K562 (cell line): ENCODE measurements at regions not wholly inside any gene's neighbourhood (a gene's known extent, or its start where the extent isn't known, plus 50 kb on each side); places are given as distances from the start of the nearest gene placed in this dataset.

Source experiments
- ATAC-seq: fragments of 200-7000 bp; cut with Tn5 transposase; 3 replicates; pipeline ENCODE4 v1.9.1; 2020; ENCODE audit warnings: moderate library complexity
- BruUV-seq: library from RNA; stranded (reverse); fragments of 400-500 nt; replicated peaks from 2 replicates; lab custom pipeline; 2021; lab: Mats Ljungman, UMichigan
- CTCF ChIA-PET: fragments of 300-600 bp; formaldehyde crosslinking; extraction: SDS; loops from one replicate; lab custom pipeline; 2021; ENCODE audit warnings: low intra/inter-chr PET ratio; lab: Yijun Ruan, JAX
- POLR2A ChIA-PET: fragments of 300-600, 350-650 bp; sonication (Branson Sonifier 250); formaldehyde crosslinking; extraction: SDS; loops from one replicate; lab custom pipeline; 2021; ENCODE audit warnings: antibody characterized with exemption, inconsistent platforms; lab: Yijun Ruan, JAX
- DNase-seq, 4 experiments: peaks; one replicate each; pipeline versions ENCODE4 v3.0.0 to v3.0.0-alpha.2; 2011 to 2018; ENCODE audit warnings: low spot score in 3 of 4, mixed read lengths in 3 of 4; ENCODE audit errors: extremely low read depth in 1 of 4
- FAIRE-seq: peaks from 2 replicates; lab custom pipeline; 2011; peaks lifted over from hg19 to GRCh38; lab: Jason Lieb, UNC
- H2AFZ ChIP-seq: 2 replicates; pipeline ENCODE4 v1.6.0; 2011; ENCODE audit warnings: low read depth, low read length, control low read depth, inconsistent platforms
- H3K27ac ChIP-seq: fragments of 200-600 bp; 3 replicates; pipeline ENCODE4 v1.8.0; 2011; ENCODE audit warnings: low read depth, mild to moderate bottlenecking, control low read depth, inconsistent platforms, low read length, moderate library complexity, mixed read lengths; ENCODE audit errors: extremely low read depth
- H3K27me3 ChIP-seq, 2 experiments: fragments of 300-600 bp in 1 of 2; 2 replicates in 1 of 2; 3 replicates in 1 of 2; pipeline versions ENCODE4 v1.6.0 to v1.8.0; 2011; ENCODE audit warnings: inconsistent platforms in 2 of 2, low read length in 2 of 2, mild to moderate bottlenecking in 1 of 2, mixed read lengths in 1 of 2, moderate library complexity in 1 of 2; ENCODE audit not compliant: control insufficient read depth in 2 of 2, insufficient read depth in 2 of 2
- H3K36me3 ChIP-seq: fragments of 300-600 bp; 3 replicates; pipeline ENCODE4 v1.8.0; 2011; ENCODE audit warnings: mild to moderate bottlenecking, low read length, inconsistent platforms; ENCODE audit not compliant: control insufficient read depth, insufficient read depth
- H3K4me1 ChIP-seq, 2 experiments: fragments of 200-600 bp in 1 of 2; replicated peaks in 1 of 2; 2 replicates in 1 of 2; 3 replicates in 1 of 2; pipeline versions ENCODE4 v1.5.1 to v1.8.0; 2011; ENCODE audit warnings: inconsistent platforms in 2 of 2, low read length in 2 of 2, mild to moderate bottlenecking in 1 of 2, mixed read lengths in 1 of 2, moderate library complexity in 1 of 2; ENCODE audit not compliant: control insufficient read depth in 2 of 2, insufficient read depth in 2 of 2
- H3K4me2 ChIP-seq: 2 replicates; pipeline ENCODE4 v1.6.1; 2011; ENCODE audit warnings: low read length, control low read depth, inconsistent platforms, mixed read lengths; ENCODE audit not compliant: insufficient read depth
- H3K4me3 ChIP-seq: fragments of 200-600 bp; sonication (generic), shearing (Covaris generic); 2 replicates; pipeline ENCODE4 v1.5.1; 2016; ENCODE audit warnings: control low read depth, inconsistent platforms
- H3K79me2 ChIP-seq: fragments of 200-600 bp; 3 replicates; pipeline ENCODE4 v1.8.0; 2011; ENCODE audit warnings: low read length, inconsistent platforms; ENCODE audit not compliant: control insufficient read depth, insufficient read depth
- H3K9ac ChIP-seq, 2 experiments: 2 replicates each; pipeline versions ENCODE4 v1.6.0 to v1.6.1; 2011; ENCODE audit warnings: low read depth in 2 of 2, low read length in 2 of 2, control low read depth in 1 of 2, inconsistent platforms in 1 of 2, mild to moderate bottlenecking in 1 of 2, mixed read lengths in 1 of 2; ENCODE audit not compliant: insufficient read depth in 1 of 2
- H3K9me1 ChIP-seq: one replicate; pipeline ENCODE4 v1.6.0; 2011; ENCODE audit warnings: inconsistent platforms, mild to moderate bottlenecking, low read length, moderate library complexity; ENCODE audit not compliant: control insufficient read depth, insufficient read depth
- H3K9me3 ChIP-seq: replicated peaks from 2 replicates; pipeline ENCODE4 v1.5.1; 2011; ENCODE audit warnings: low read depth, low read length, inconsistent platforms; ENCODE audit not compliant: control insufficient read depth, insufficient read depth
- H4K20me1 ChIP-seq: replicated peaks from 2 replicates; pipeline ENCODE4 v1.6.1; 2011; ENCODE audit warnings: low read length, inconsistent platforms, mixed read lengths; ENCODE audit not compliant: control insufficient read depth, insufficient read depth
- CEBPG ChIP-seq, 3 experiments: fragments of 200-800 bp in 1 of 3; sonication (Bioruptor generic) in 1 of 3; sonication (generic) in 1 of 3; formaldehyde crosslinking in 1 of 3; IDR thresholded peaks in 2 of 3; conservative IDR thresholded peaks in 1 of 3; 2 replicates each; pipeline versions ENCODE4 v1.6.1 to v1.8.0; 2016 to 2022; ENCODE audit warnings: missing compliant biosample characterization in 2 of 3, missing genetic modification characterization in 2 of 3, mild to moderate bottlenecking in 1 of 3, missing genetic modification reagents in 1 of 3
- TARDBP ChIP-seq: fragments of 450-650 bp; IDR thresholded peaks from 2 replicates; pipeline ENCODE4 v1.6.1; 2016
- ZNF316 ChIP-seq: fragments of 450-650 bp; IDR thresholded peaks from 2 replicates; pipeline ENCODE4 v1.6.1; 2016
- in situ Hi-C: fragments of 300-500 bp; cut with MboI; formaldehyde crosslinking; loops from 4 replicates; pipeline ENCODE4 v1.15.0; 2018; ENCODE audit warnings: inconsistent platforms, mixed read lengths
- intact Hi-C: fragments of 100-400 bp; cut with micrococcal nuclease; formaldehyde crosslinking; loops from 2 replicates; pipeline ENCODE4 v1.14.2; 2022
- TF ChIP-seq, protein P1 (sequence below): fragments of 450-650 bp; IDR thresholded peaks from 2 replicates; pipeline ENCODE4 v1.6.1; 2016; ENCODE audit warnings: low read depth

GRCh38 chr6:93554018-93554417 is 134.7 kb upstream of the EPHA7 start (continued):
- TF ChIP-seq, protein P1, sequence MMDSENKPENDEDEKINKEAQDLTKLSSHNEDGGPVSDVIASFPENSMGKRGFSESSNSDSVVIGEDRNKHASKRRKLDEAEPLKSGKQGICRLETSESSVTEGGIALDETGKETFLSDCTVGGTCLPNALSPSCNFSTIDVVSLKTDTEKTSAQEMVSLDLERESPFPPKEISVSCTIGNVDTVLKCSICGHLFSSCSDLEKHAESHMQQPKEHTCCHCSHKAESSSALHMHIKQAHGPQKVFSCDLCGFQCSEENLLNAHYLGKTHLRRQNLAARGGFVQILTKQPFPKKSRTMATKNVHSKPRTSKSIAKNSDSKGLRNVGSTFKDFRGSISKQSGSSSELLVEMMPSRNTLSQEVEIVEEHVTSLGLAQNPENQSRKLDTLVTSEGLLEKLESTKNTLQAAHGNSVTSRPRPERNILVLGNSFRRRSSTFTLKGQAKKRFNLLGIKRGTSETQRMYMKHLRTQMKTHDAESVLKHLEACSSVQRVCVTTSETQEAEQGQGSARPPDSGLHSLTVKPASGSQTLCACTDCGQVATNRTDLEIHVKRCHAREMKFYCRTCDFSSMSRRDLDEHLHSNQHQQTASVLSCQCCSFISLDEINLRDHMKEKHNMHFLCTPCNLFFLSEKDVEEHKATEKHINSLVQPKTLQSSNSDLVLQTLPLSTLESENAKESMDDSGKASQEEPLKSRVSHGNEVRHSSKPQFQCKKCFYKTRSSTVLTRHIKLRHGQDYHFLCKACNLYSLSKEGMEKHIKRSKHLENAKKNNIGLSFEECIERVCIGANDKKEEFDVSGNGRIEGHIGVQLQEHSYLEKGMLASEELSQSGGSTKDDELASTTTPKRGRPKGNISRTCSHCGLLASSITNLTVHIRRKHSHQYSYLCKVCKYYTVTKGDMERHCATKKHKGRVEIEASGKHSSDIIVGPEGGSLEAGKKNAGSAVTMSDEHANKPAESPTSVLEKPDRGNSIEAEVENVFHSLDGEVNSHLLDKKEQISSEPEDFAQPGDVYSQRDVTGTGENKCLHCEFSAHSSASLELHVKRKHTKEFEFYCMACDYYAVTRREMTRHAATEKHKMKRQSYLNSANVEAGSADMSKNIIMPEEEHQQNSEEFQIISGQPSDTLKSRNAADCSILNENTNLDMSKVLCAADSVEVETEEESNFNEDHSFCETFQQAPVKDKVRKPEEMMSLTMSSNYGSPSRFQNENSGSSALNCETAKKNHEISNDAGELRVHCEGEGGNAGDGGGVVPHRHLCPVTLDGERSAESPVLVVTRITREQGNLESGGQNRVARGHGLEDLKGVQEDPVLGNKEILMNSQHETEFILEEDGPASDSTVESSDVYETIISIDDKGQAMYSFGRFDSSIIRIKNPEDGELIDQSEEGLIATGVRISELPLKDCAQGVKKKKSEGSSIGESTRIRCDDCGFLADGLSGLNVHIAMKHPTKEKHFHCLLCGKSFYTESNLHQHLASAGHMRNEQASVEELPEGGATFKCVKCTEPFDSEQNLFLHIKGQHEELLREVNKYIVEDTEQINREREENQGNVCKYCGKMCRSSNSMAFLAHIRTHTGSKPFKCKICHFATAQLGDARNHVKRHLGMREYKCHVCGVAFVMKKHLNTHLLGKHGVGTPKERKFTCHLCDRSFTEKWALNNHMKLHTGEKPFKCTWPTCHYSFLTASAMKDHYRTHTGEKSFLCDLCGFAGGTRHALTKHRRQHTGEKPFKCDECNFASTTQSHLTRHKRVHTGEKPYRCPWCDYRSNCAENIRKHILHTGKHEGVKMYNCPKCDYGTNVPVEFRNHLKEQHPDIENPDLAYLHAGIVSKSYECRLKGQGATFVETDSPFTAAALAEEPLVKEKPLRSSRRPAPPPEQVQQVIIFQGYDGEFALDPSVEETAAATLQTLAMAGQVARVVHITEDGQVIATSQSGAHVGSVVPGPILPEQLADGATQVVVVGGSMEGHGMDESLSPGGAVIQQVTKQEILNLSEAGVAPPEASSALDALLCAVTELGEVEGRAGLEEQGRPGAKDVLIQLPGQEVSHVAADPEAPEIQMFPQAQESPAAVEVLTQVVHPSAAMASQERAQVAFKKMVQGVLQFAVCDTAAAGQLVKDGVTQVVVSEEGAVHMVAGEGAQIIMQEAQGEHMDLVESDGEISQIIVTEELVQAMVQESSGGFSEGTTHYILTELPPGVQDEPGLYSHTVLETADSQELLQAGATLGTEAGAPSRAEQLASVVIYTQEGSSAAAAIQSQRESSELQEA, result no peak
- TF ChIP-seq, all 486 proteins: peak for 0

GRCh38 chr6:93550551-93551276 is 131.4 kb upstream of the EPHA7 start:
- in situ Hi-C loops, result no loop called here
- Histone ChIP-seq H3K9ac (no peak overlapping the region), H3K4me3 (no peak overlapping the region), H3K4me1 (no peaks in the 10 kb centered on the region), H2AFZ (no peak overlapping the region), H3K9me3 (no peaks in the 10 kb centered on the region; the same call in 1 of the 2 replicates), H3K27me3 (no peaks in the 10 kb centered on the region), H3K4me2 (no peak overlapping the region), H3K36me3 (no peaks in the 10 kb centered on the region), H3K9me1 (no peaks in the 10 kb centered on the region), H3K79me2 (no peaks in the 10 kb centered on the region), H4K20me1 (no peaks in the 10 kb centered on the region), H3K27ac (no peak overlapping the region)
- no peak for FAIRE-seq
- TF ChIP-seq CEBPG (CRISPR knock-in tag; IDR thresholded peaks at IDR 0.05) (no peak), CEBPG (tag; conservative IDR thresholded peaks at IDR 0.05 in 1 of 2, IDR thresholded peaks at IDR 0.05 in 1 of 2) (peak in 1 of 2 experiments; percentile 25; a peak in 1 of 4 replicates), TARDBP (no peak), ZNF316 (no peak)
- ChIA-PET CTCF (no interaction called here), POLR2A (no interaction called here)
- no peak for ATAC-seq
- DNase-seq, result no peak
- intact Hi-C loops, result no loop called here
- no TSS peak for BruUV-seq
